Hypothalamus (tissue), 51 donors: ENCODE measurements at regions not wholly inside any gene's neighbourhood (a gene's known extent, or its start where the extent isn't known, plus 50 kb on each side); places are given as distances from the start of the nearest gene placed in this dataset.
A peak's percentile ranks its signal among the peaks of the same experiment; 100 is the strongest.

Experiments used
- DNase-seq, 51 donors: peaks; one replicate each; lab custom pipeline; 2025; lab: John Stamatoyannopoulos, UW

GRCh38 chr3:31043184-31043819 is 148.8 kb upstream of the GADL1 start:
- DNase-seq = no peak

GRCh38 chr3:31047673-31048072 is 153.2 kb upstream of the GADL1 start:
- DNase-seq = no peak

DNA sequence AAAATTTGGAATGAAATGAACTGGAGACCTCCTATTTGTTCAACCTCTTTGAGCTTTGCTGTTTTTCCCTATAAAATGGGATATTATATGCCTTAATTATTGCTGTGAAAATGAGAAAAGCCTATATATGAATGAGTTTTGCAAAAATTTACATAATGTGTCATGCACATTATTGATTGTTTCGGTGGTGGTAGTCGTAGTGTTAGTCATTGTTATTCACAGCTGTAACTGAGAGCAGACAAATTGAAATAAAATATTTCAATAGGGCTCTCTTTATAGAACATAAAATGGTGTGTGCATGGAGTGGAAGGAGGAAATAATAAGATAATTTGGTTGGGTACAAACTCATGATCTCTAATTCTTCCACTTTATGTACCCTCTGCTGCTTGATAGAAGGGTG is 153.7 kb upstream of the GADL1 start:
- no peak for DNase-seq

DNA sequence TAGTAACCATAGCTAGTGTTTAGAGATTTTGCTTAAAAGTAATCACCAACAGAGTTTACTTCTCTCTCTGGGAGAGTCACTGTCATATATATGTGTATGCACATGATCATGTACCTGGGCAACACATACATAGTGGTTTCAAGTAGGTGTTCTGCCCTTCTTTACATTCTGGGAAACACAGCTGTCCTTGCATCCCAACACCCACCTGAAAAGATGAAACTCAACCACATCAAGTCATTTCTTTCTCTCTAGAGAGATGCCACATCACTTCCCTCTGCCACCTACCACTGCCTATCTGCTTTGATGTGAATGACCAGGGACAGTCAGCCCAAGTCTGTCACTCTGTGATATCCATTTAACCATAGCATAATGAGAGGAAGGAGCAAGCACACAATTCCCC is 155.8 kb upstream of the GADL1 start:
- DNase-seq = no peak

DNA sequence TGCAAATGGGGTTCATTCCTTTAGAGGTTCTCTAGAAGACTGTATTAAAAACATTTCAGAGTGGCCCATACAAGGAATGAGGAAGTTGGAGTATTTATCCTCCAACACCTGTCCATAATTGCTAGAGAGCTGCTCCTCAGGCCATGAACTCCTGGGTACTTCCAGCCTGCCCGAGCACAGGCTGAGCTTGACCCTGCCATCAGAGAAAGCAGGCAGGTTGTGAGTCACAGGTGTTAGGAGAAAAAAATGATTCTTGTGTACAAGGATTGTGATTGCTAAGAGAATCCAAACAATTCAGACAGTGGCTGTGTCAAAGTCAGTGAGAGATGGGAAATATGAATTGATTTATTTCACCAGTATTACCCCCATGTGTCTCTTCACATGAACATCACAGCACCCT is 156.8 kb upstream of the GADL1 start:
- DNase-seq = no peak

GRCh38 chr3:31053299-31053698 is 158.8 kb upstream of the GADL1 start:
- no peak for DNase-seq

DNA sequence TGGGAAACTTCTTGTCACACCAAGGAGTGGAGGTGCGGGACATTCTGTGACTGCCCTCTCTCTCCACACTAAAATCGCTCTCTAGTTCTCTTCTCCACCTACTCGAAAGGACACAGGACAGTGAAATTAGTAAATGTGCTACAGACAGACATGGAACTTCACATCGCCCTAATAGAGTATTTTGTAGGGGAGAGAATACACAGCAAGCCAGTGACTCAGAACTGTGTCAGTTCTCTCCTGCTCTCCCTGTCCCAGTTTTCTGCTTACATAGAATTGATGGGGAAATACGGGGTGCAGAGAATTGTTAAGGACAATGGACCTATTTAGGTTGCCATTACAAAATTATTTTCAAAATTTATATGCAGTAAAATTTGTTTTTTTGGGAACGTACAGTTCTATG is 159.6 kb upstream of the GADL1 start:
- DNase-seq = no peak

- no peak for DNase-seq
These were observed 161.3 kb upstream of the GADL1 start for GRCh38 chr3:31055757-31056156.

DNA sequence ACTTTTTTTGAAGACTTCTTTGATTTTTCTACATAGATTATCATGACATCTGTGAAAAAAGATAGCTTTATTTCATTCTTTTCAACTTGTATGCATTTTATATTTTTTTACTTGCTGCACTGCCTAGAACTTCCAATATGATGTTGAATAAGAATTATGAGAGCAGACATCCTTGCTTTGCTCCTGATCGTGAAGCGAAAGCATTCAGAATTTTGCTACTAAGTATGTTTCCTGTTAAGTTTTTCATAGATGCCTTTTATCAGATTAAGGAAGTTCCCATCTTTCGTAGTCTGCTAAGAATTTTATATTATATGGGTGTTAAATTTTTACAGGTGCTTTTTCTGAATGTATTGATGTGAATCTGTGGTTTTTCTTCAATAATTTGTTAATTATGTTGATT is 163.4 kb upstream of the GADL1 start:
- no peak for DNase-seq

DNA sequence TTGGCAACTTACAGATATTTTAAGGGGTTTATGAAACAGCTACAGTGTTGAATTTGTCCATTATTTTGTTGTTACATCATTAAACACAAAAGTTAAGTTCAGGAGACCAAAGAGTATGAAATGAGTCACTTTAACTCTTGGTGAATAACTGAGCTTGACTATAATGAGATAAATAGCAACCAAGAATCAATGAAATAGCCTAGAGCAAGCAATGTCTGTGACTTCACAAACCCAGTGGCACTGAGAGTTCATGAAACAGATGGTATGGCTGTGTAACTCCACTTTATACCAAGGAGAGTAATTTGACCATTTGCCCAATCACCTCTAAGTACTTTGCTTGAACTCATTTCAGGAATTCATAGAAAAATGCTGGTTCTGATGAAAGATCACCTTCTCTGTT is 169.6 kb upstream of the GADL1 start:
- DNase-seq = no peak

GRCh38 chr3:31065765-31066164 is 171.3 kb upstream of the GADL1 start:
- DNase-seq = no peak

GRCh38 chr3:31067004-31067403 is 172.5 kb upstream of the GADL1 start:
- DNase-seq = no peak

DNA sequence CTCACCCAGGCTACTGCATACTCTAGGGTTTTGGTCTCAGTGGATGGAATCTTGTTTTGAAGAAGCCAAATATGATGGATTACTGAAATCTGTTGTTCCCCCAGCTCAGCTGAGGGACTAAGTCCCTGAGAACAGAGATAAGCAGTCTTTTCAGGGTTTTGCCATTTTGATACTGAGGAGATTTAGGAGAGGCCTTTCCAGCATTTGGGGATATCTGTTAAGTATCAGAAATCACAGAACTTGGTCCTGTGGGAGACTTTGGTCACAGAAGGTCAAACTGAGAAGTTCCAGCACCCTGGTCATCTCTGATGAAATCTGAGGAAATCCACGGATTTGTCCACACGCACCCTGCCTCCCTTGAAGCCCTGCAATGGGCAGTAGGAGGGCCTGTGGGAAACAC is 181.0 kb upstream of the GADL1 start:
- no peak for DNase-seq

DNA sequence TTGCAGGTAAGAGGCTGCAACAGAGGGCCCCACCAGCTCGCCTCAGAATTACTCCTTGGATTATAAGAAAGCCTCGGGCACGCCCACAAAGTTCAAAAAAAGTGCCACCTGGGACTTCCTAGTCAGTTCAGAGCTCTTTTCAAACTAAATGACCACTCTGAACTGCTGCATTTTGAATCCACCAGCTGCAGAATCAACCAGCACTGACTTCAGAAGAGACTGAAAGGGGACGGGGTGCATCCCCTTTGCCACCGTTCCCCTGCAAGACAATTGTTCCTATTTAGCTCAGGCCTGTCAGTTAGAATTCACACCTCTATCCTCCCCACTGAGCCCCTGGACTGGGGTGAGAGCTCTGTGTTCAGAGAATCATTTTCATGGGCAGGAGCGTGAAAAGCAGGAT is 181.4 kb upstream of the GADL1 start:
- no peak for DNase-seq

DNA sequence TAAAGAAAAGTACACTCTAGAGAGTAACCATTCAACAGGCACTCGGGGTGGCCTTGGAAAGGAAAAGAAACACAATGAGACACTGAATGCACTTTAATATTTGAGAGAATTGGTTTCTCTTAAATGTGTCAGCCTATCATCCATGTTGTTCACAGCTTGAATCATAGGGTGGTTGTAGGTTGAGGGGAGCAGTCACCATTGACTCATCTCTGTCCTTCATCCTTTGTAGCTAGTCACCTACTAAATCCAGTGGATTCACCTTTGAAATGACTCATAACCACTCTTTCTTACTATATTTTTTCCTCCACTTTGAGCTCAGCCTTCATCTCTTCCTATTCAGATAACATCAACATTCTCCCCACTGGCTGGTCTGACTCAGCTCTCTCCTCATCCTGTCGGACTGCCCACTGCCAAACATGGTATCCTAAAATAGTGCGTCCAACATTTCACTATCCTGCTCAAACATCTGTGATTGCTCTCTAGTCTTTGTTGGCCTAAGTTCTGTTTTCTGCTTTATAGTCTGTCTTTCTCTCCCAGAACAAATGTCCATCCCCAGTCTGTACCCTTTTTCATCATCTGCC is 182.7 kb upstream of the GADL1 start:
- DNase-seq = peak in 1 of 51 donors; percentile 15

- DNase-seq = no peak
These were observed 183.4 kb upstream of the GADL1 start for GRCh38 chr3:31077826-31078225.

- no peak for DNase-seq
These were observed 185.2 kb upstream of the GADL1 start for GRCh38 chr3:31079689-31080088.

GRCh38 chr3:31081018-31081662 is 186.7 kb upstream of the GADL1 start:
- no peak for DNase-seq

GRCh38 chr3:31086148-31086547 is 191.7 kb upstream of the GADL1 start:
- no peak for DNase-seq

GRCh38 chr3:31086698-31087097 is 192.2 kb upstream of the GADL1 start:
- DNase-seq = no peak

DNA sequence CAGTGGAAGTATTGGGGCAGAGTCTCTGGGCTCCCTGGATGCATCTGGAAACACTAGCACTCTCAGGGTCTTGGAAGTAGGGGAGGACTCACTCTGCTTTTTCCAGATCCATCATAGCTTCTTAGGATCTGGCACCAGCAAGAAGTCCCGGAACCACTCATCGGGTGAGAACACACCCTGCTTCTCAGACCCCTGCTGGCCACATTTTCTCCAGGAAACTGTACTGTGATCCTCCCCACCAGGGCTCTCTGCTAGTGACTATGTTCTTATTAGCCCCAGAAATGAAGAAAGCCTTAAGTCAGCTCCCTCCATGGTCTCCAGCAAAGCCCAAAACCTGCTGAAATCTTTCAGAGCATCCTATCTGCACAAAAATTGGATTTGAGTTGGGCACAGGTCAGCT is 197.3 kb upstream of the GADL1 start:
- DNase-seq = no peak

DNA sequence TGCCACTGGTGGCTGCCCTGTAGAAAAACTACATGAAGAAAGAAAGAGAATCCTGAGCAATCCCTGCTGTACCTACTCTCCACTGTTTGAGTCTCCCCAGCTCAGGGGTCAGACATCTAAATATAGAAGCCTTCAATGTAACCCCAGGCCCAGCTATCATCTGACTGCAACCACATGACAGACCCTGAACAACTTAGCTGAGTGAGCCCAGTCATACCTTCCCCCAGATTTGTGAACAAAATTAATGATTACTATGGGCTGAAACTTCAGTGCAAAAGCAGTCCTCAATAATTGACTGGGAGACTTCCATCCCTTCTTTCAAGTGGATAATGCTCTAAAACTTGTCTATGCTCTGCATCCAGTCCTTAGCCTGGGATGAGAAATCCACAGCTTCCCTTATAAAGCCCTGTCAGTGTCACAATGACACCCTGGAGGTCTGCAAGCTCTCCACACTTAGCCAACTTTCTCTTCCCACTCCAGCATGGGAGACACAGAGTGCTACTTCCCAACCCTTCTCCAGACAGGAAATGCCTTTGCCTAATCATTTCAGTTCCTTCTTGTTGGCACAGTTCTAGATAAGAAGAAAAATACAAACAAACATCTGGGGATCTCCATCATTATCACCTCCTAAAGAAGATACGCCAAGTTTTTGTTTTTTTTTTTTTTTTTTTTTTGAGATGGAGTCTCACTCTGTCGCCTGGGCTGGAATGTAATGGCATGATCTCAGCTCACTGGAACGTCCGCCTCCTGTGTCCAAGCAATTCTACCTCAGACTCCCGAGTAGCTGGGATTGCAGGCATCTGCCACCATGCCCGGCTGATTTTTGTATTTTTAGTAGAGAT is 198.5 kb upstream of the GADL1 start:
- no peak for DNase-seq
